IMR-90 (cell line): ENCODE measurements at regions not wholly inside any gene's neighbourhood (a gene's known extent, or its start where the extent isn't known, plus 50 kb on each side); places are given as distances from the start of the nearest gene placed in this dataset.

Experiments used
- ATAC-seq: fragments of 200-7000 bp; cut with Tn5 transposase; 2 replicates; pipeline ENCODE4 v1.9.1; 2020; ENCODE audit warnings: low read depth, mild to moderate bottlenecking, moderate library complexity
- BruUV-seq: library from RNA; stranded (reverse); fragments of 400-500 nt; replicated peaks from 2 replicates; lab custom pipeline; 2021; lab: Mats Ljungman, UMichigan
- CTCF ChIA-PET: fragments of 300-600 bp; formaldehyde crosslinking; extraction: SDS; loops from one replicate; lab custom pipeline; 2021; ENCODE audit warnings: antibody characterized with exemption; lab: Yijun Ruan, JAX
- POLR2A ChIA-PET: fragments of 300-600 bp; sonication (Branson Sonifier 250); formaldehyde crosslinking; loops from one replicate; lab custom pipeline; 2022; ENCODE audit warnings: antibody characterized with exemption; ENCODE audit not compliant: unreplicated experiment; lab: Charles Lee
- DNase-seq: peaks from one replicate; pipeline ENCODE4 v3.0.0; 2013
- H2AFZ ChIP-seq: replicated peaks from 2 replicates; pipeline ENCODE3; 2013; ENCODE audit warnings: low read length, mild to moderate bottlenecking; ENCODE audit not compliant: poor library complexity
- H2AK5ac ChIP-seq: 2 replicates; pipeline ENCODE4 v1.6.1; 2013; ENCODE audit warnings: low read depth, low read length, inconsistent platforms
- H2AK9ac ChIP-seq: replicated peaks from 2 replicates; pipeline ENCODE3; 2013; ENCODE audit warnings: mild to moderate bottlenecking, low read depth, low read length, moderate library complexity; ENCODE audit not compliant: poor library complexity
- H2BK120ac ChIP-seq: 2 replicates; pipeline ENCODE4 v1.6.1; 2013; ENCODE audit warnings: low read depth, low read length, inconsistent platforms
- H2BK15ac ChIP-seq: 3 replicates; pipeline ENCODE4 v1.6.1; 2013; ENCODE audit warnings: low read depth, low read length, inconsistent platforms
- H2BK20ac ChIP-seq: 2 replicates; pipeline ENCODE4 v1.6.1; 2013; ENCODE audit warnings: low read depth, mild to moderate bottlenecking, inconsistent platforms, low read length, moderate library complexity
- H2BK5ac ChIP-seq: 2 replicates; pipeline ENCODE4 v1.6.1; 2013; ENCODE audit warnings: mild to moderate bottlenecking, low read depth, low read length, inconsistent platforms; ENCODE audit not compliant: poor library complexity, severe bottlenecking
- H3K14ac ChIP-seq: replicated peaks from 2 replicates; pipeline ENCODE4 v1.6.1; 2013; ENCODE audit warnings: low read depth, low read length, inconsistent platforms
- H3K18ac ChIP-seq: 2 replicates; pipeline ENCODE4 v1.6.1; 2013; ENCODE audit warnings: low read depth, low read length, control low read depth
- H3K23ac ChIP-seq: 2 replicates; pipeline ENCODE4 v1.6.1; 2013; ENCODE audit warnings: low read depth, low read length, inconsistent platforms
- H3K27ac ChIP-seq: 2 replicates; pipeline ENCODE4 v1.5.1; 2013; ENCODE audit warnings: mild to moderate bottlenecking, control low read depth, low read length; ENCODE audit not compliant: insufficient read depth
- H3K27me3 ChIP-seq: 2 replicates; pipeline ENCODE4 v1.6.1; 2013; ENCODE audit warnings: low read length; ENCODE audit not compliant: control insufficient read depth, insufficient read depth
- H3K36me3 ChIP-seq: 2 replicates; pipeline ENCODE4 v1.6.1; 2013; ENCODE audit warnings: low read length, mixed read lengths; ENCODE audit not compliant: control insufficient read depth, insufficient read depth
- H3K4ac ChIP-seq: 2 replicates; pipeline ENCODE4 v1.6.1; 2013; ENCODE audit warnings: low read depth, low read length, inconsistent platforms
- H3K4me1 ChIP-seq: 2 replicates; pipeline ENCODE4 v1.6.1; 2013; ENCODE audit warnings: low read length, mixed read lengths; ENCODE audit not compliant: control insufficient read depth, insufficient read depth
- H3K4me2 ChIP-seq: 2 replicates; pipeline ENCODE4 v1.6.1; 2013; ENCODE audit warnings: low read depth, mild to moderate bottlenecking, control low read depth, low read length, moderate library complexity
- H3K4me3 ChIP-seq: 2 replicates; pipeline ENCODE4 v1.5.1; 2013; ENCODE audit warnings: low read depth, mild to moderate bottlenecking, control low read depth, low read length, moderate library complexity; ENCODE audit not compliant: insufficient read depth
- H3K56ac ChIP-seq: 2 replicates; pipeline ENCODE4 v1.6.1; 2013; ENCODE audit warnings: low read length, inconsistent platforms; ENCODE audit not compliant: insufficient read depth; ENCODE audit errors: extremely low read depth
- H3K79me1 ChIP-seq, 2 experiments: 2 replicates each; pipeline ENCODE4 v1.6.1; 2013; ENCODE audit warnings: low read length in 2 of 2, inconsistent platforms in 1 of 2, low read depth in 1 of 2
- H3K9ac ChIP-seq: 2 replicates; pipeline ENCODE4 v1.6.1; 2013; ENCODE audit warnings: low read depth, low read length, control low read depth
- H3K9me1 ChIP-seq: 2 replicates; pipeline ENCODE4 v1.6.1; 2013; ENCODE audit warnings: low read length, inconsistent platforms; ENCODE audit not compliant: insufficient read depth
- H3K9me3 ChIP-seq: 2 replicates; pipeline ENCODE4 v1.6.1; 2013; ENCODE audit warnings: low read length; ENCODE audit not compliant: control insufficient read depth, insufficient read depth
- H4K20me1 ChIP-seq: 2 replicates; pipeline ENCODE4 v1.6.1; 2013; ENCODE audit warnings: low read length, inconsistent platforms; ENCODE audit not compliant: insufficient read depth
- H4K5ac ChIP-seq: 2 replicates; pipeline ENCODE4 v1.6.1; 2013; ENCODE audit warnings: mild to moderate bottlenecking, low read depth, low read length, control low read depth
- H4K8ac ChIP-seq, 2 experiments: 2 replicates each; pipeline ENCODE4 v1.6.1; 2013; ENCODE audit warnings: low read depth in 2 of 2, low read length in 2 of 2, control low read depth in 1 of 2, inconsistent platforms in 1 of 2
- H4K91ac ChIP-seq: 2 replicates; pipeline ENCODE4 v1.6.1; 2013; ENCODE audit warnings: low read depth, low read length, inconsistent platforms; ENCODE audit not compliant: insufficient read depth
- CTCF ChIP-seq: conservative IDR thresholded peaks from 2 replicates; pipeline ENCODE4 v1.5.1; 2012; ENCODE audit warnings: mild to moderate bottlenecking, low read depth, low read length, improper control_type of control experiment
- POLR2A ChIP-seq: IDR thresholded peaks from 2 replicates; pipeline ENCODE4 v1.6.1; 2012; ENCODE audit warnings: mild to moderate bottlenecking, low read depth, low read length
- dilution Hi-C: fragments of 300-500 bp; cut with HindIII; formaldehyde crosslinking; loops from one replicate; pipeline ENCODE4 v1.14.3; 2018; ENCODE audit warnings: low sequenced_read_pairs; ENCODE audit not compliant: unreplicated experiment
- in situ Hi-C: fragments of 300-500 bp; cut with MboI; formaldehyde crosslinking; loops from 3 replicates; pipeline ENCODE4 v1.14.3; 2019; ENCODE audit warnings: low sequenced_read_pairs, inconsistent platforms, mixed read lengths
- intact Hi-C: fragments of 100-400 bp; cut with micrococcal nuclease; formaldehyde crosslinking; loops from 2 replicates; pipeline ENCODE4 v1.10.0; 2022

GRCh38 chr12:63028951-63029350 is 94.0 kb upstream of the PPM1H start:
- Histone ChIP-seq H3K4me3 (no peak overlapping the region), H3K23ac (no peak overlapping the region), H4K20me1 (no peaks in the 10 kb centered on the region), H3K27me3 (no peaks in the 10 kb centered on the region), H3K36me3 (no peaks in the 10 kb centered on the region), H3K27ac (no peak overlapping the region), H2BK20ac (no peak overlapping the region), H2BK15ac (no peak overlapping the region), H3K9ac (no peak overlapping the region), H4K5ac (no peak overlapping the region), H3K14ac (no peak overlapping the region), H3K4me2 (no peak overlapping the region), H2AK5ac (no peak overlapping the region), H3K9me3 (no peaks in the 10 kb centered on the region), H3K79me1 (no peaks in the 10 kb centered on the region), H3K4me1 (no peaks in the 10 kb centered on the region), H4K91ac (no peak overlapping the region), H2AK9ac (no peak overlapping the region), H2AFZ (no peak overlapping the region), H3K4ac (no peak overlapping the region), H4K8ac (no peak overlapping the region), H3K18ac (no peak overlapping the region), H3K9me1 (no peaks in the 10 kb centered on the region), H2BK120ac (no peak overlapping the region), H2BK5ac (no peak overlapping the region), H3K56ac (no peak overlapping the region)
- TF ChIP-seq POLR2A: no peak
- no peak for TF ChIP-seq CTCF
- BruUV-seq: no TSS peak
- DNase-seq: no peak
- ChIA-PET POLR2A (no interaction called here), CTCF (no interaction called here)
- no peak for ATAC-seq
- in situ Hi-C loops (no loop called here), dilution Hi-C loops (no loop called here), intact Hi-C loops (no loop called here)
